ENCODE measurements at regions not wholly inside any gene's neighbourhood (a gene's known extent, or its start where the extent isn't known, plus 50 kb on each side); places are given as distances from the start of the nearest gene placed in this dataset.
"Not testable (repeated sequence)": the region's sequence is repeated elsewhere in the genome, so short reads cannot be mapped to it uniquely, and the experiment has no call there.

DNA sequence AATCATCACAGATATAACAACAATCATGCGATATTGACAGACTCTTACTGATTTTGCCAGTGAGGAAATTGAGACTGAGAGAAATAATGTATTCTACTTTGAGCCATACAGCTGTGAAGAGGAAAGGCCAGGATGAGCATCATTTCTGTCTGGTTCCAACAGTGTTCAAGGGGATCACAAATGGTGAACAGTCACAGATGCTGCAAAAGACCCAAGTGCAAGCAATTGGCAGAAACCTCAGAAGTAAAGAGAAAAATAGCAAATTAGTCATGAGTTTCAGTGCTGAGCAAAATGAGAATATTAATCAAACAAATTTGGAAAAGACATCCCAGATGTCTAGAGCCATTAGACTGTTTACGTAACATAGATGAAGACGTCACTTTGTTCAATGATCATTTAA is 114.1 kb downstream of the RAB38 start:
- no peak for DNase-seq

DNA sequence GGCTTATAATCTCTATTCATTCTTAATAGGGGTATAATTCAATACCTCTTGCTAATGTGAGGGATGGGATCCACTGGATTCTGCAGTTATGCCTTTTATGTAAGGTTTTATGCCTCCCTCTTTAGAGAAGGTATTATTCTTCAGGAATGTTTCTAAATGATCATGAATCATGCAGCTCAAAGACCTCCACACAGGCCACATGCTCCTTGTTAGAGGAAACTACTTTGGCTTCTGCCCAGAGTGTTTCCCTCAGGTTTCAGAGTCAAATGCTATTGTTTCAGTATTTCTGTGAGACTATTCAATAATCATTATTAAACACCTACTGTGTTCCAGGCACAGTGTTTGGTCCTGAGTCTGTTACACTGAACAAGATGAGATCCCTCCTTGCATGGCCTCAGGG is 115.9 kb downstream of the RAB38 start:
- no peak for DNase-seq

DNA sequence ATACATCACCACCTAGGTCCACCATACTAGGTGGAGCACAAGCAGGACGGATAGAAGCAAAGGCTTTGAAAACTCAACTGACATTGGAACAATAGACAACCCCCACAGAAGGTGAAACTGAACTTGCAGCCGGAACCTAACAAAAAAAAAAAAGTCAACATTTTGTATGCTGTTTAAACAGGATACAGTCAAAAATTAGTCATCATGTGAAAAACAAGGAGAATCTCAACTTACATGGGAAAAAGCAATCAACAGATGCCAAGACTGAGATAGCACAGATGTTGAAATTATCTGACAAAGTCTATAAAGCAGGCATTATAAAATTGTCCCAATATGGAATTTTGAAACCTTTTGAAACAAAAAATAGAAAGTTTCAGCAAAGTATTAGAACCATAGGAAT is 123.8 kb downstream of the RAB38 start:
- no peak for DNase-seq

DNA sequence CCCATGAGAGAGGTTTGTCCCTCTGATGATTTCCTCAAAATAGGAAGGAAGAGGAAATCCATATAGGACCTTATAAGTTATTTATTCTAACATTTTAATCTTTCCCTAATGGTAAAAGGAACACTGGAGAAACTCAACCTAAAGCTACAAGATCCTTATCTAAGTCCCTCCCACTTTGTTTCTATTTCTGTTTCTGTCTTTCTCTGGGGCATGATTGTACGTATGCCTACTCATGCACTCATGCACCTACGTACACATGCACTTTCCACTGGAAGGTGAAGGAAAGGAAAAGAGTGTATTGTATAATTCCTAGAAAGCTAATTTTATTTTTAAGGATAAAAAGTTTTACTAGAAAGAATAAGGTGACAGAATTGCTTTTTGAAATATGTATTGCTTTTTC is 125.0 kb downstream of the RAB38 start:
- DNase-seq, result no peak

DNA sequence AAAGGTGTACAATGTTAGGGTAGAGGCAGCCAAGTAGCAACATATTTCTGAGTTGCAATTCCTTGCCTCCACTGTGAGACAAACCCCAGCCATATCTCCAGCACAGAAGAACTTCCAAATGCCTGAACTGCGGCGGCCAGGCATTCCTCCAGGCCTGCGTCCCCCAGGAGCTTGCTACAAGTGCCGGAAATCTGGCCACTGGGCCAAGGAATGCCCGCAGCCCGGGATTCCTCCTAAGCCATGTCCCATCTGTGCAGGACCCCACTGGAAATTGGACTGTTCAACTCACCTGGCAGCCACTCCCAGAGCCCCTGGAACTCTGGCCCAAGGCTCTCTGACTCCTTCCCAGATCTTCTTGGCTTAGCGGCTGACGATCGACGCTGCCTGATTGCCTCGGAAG is 130.0 kb downstream of the RAB38 start:
- not testable (repeated sequence) for DNase-seq

DNA sequence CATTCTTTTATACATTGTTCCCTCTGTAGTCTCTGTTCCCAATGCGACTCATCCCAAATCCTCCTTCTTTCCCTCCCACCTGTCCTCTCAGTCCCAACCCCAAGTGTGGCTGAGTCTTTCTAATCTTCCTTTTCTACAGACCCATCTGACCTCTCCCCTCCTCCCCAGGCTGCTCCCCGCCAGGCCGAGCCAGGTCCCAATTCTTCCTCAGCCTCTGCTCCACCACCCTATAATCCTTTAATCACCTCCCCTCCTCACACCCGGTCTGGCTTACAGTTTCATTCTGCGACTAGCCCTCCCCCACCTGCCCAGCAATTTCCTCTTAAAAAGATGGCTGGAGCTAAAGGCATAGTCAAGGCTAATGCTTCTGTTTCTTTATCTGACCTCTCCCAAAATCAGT is 130.6 kb downstream of the RAB38 start:
- not testable (repeated sequence) for DNase-seq

DNA sequence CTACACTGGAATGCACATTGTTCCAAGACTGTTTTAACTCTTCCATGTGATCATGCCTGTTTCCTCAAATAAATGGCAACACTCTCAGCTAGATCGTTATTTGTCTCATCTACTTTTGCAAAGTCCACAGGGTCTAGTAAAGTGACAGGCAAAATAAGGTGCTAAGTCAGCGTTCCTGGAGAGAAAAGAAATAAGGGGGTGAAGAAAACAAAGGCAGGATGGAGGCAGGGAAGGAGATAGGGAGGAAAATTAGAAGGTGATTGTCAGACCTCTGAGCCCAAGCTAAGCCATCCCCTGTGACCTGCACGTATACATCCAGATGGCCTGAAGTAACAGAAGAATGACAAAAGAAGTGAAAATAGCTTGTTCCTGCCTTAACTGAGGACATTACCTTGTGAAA is 132.1 kb downstream of the RAB38 start:
- DNase-seq, result no peak

DNA sequence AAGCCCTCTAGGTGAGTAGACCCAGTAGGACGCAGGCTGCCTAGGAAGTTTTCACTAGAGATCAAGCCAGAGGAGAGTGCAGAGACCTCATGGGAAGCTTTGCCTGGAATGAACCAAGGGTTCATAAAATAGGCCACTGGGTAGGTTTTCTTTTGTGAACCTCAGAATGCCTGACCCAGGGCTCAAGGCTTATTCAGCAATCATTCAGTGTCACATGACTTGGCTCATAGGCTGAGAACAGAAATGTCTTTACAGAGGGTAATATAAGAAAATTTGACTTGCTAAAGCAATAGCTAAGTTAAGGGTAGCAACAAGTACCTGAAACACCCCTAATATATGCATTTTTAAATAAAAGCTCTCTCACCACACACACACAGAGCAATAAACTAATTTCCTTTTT is 132.6 kb downstream of the RAB38 start:
- no peak for DNase-seq

DNA sequence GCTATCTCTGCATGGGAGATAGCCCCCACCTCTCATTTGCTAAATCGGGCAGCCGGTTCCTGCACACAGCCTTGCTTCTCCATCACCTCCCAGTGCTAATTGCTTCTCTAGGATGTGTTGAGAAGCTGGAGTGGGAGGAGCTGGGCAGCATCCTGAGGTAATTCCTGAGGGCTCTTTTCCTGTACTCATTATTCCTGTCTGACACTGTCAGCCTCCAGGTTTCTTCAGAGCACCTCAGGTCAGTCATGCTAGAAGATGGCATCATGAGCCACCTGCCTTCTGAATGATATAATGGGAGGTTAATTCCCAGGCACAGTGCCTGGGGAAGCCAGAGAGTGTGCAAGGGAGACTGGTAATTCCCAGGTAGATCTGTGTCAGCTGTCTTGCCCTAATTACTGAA is 133.0 kb downstream of the RAB38 start:
- no peak for DNase-seq

DNA sequence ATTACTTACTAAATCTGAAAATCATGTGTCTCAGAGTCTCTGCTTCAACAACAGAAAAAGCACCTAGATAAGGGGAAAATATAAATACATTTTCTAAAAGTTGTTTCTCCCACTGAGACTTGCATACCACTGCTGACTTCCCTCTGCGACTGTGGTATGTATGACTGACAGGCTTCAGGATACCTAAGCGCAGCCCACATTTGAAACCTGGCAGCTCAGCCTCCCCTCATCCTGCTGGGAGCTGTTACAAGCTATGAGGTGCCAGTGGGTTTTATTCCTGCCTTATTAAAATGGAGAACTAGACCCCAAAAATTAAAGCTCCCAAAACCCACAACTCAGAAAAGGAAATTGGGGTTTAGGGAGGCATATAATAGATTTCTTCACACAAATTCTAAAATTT is 133.6 kb downstream of the RAB38 start:
- no peak for DNase-seq

DNA sequence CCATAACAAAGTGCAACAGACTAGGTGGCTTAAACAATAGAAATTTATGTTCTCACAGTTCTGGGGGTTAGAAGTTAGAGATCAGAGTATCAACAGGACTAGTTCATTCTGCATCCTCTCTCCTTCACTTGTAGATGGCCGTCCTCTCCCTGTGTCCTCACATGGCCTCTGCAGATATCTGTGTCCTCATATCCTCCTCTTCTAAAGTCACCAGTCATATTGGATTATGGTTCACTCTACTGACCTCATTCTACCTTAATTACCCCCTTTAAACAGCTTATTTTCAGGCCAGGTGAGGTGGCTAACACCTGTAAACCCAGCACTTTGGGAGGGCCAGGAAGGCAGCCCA is 135.1 kb downstream of the RAB38 start:
- no peak for DNase-seq

DNA sequence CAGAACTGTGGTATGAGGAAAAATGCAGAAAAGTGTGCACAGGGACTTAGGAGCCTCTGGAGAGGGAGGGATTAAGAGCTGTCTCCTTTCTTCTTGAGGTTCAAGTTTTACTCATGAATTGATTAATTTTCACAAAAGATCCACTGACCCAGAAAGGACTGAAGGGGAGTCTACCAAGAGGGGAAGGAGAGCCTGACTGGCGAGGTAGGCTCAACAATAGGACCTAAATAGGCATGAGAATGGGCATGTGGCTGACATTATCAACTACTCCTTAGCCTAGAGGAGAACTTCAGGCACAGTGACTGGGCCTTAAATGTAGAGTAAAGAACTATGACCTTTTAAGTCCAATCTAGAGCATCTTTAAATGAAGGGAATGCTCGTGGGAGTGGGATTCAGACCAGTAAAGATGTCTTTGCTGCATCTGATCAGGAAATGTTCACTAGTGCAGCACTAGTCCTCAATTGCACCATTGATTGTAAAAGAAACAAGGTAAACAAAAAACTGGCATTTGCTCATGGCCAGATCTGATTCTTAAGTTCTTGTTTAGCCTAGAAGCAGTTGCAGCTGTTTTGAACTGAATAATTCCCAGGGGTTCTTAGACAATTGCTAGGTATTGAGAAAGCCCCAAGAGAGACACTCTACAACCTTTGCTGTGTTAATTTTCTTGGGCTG is 135.6 kb downstream of the RAB38 start:
- DNase-seq, result no peak

DNA sequence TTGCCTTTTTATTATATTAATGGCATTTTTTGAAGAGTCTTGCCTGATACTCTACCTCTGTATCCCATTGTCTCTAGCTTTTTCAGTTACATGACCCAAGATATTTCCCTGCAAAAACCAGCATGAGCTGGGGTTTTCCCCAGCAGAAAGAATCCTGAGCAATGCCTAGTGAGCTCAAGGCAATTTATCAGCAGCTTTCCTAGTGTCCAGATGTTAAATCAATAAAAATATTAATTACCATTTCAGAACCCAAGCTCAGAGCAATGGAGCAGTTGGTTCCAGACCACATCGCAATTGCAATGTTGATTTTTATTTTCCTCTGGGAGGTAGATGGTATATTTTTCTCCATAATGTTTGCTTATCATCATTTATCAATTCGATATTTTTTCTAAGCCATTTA is 137.2 kb downstream of the RAB38 start:
- no peak for DNase-seq

DNA sequence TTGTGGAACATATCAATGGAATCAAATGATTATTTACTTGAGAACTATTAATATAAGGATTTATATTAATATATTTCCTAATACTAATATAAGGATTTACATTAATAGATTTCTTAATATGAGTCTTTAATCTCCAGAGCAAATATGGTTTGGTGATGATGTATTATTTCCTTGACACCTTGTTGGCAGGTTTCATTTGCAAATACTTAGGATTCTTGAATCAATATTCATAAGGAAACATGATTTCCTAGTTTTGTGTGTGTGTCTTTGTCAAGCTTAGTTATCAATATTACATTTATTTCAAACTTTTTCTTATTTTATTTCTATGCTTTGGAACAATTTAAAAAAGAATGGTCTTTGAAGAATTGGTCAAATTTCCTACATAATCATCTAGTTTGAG is 138.5 kb downstream of the RAB38 start:
- DNase-seq, result no peak

DNA sequence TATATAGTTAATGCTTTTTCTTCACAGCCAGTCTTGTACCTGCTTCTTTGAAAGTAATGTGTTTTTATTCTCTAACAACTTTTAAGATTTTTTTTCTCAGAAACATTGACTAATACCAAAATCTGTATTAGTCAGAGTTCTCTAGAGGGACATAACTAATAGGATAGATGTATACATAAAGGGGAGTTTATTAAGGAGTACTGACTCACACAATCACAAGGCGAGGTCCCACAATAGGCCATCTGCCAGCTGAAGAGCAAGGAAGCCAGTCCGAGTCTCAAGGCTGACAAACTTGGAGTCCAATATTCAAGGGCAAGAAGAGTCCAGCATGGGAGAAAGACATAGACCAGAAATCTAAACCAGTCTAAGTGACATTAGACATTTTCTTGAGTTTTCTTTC is 140.0 kb downstream of the RAB38 start:
- no peak for DNase-seq

DNA sequence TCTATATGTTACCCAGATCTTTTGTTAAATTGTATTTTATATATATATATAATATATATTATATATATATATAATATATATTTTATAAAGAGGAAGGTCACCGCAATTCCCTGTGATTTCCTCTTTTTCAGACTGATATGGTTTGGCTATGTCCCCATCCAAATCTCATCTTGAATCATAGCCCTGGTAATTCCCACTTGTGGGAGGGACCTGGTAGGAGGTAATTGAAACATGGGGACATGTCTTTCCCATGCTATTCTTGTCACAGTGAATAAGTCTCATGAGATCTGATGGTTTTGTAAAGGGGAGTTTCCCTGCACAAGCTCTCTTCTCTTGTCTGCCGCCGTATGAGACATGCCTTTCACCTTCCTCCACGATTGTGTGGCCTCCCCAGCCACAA is 157.6 kb downstream of the RAB38 start:
- DNase-seq, result no peak

DNA sequence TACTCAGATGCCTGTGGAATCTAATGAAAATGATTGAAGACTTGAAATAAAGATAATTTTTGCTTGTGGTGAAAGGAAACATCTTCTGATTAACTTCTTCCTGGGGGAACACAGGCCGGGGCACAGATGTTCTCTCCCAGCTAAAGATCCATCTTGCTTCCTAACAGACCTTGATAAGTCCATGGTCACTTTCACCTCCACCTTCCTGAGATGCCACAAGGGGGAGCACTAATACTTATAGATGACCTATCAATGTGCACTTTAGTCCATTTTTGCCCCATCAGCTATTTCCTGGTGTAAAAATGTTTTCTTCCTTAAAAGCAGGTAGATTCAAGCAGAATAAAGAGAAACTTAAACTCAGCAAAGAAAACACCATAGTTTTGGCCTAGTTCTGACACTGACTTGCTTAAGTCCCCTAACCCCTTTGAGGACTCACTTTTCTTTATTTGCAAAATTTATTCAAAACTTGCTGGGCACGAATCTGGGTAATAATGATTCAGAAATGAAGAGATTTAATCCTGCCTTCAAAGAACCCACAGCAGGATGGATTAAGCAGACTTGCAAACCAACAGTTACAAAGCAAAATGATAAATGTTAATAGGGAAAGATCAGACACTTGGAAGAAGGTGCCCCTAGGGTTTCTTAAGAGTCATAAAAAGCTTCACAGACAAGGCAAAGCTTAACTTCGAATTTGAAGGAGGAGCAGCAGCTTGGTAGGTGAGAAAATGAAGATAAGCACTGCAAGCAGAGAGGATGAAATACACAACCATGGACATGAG is 158.7 kb downstream of the RAB38 start:
- peak in 4 of 5 donors; percentile 16 to 63 (median 35) for DNase-seq

DNA sequence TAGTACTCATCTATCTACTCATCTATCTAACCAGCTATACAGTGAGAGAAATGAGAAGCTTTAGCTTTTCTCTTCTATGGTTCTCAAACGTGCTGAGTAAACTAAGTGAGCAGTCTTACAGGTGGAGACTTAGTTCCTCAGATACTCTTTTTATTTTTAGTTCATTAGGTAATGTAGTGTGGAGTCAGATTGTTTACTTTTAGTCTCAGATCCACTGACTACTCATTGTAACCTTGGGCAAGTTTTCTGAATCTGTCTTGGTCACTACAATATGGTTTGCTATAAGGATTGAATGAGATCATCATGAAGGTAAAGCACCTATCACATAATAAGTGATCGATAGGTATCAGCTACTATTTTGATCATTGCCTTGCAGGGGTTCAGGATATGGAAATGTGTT is 160.1 kb downstream of the RAB38 start:
- DNase-seq, result no peak

DNA sequence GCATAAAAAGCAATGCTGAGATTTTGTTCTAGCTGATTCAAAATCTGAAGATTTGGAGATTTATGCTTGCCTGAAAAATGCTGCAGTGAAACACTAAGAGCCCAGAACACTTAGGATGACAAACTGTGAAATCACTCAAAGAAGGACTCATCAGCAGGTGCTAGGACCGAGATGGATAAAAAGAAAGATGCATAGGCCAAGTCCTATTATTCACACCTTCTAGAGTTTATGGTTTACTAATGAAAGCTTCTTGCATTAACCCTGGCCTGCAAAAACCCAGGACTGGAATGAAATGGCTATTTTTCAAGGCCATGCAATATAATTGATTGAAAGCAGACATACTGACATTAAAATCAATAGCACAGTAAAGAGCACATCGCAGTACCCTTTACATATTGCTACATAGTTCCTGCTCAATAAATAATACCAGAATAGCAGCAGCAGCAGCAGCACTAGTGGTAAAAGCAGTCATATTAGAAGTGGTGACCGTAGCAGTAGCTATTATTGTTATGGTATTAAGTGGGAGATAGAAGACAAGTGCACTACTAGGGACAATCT is 161.7 kb downstream of the RAB38 start:
- DNase-seq, result no peak

DNA sequence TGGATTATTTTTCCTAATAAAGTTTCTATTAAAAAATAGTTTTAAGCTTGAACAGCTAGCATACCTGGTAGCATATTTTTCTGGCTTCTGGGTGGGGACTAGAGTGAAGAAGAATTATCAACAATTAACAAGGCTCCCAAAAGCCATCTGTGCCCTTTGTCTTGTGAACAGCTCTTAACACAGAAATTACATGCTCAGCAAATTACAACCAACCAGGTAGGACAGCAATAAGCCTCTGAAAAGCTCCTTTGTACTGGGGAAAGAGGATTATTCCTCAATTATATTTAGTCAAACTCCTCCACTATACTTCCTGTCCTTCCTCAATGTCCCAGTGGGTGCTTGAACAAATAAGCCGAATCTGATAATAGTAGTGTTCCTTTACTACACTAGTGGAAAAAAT is 162.8 kb downstream of the RAB38 start:
- DNase-seq, result no peak

DNA sequence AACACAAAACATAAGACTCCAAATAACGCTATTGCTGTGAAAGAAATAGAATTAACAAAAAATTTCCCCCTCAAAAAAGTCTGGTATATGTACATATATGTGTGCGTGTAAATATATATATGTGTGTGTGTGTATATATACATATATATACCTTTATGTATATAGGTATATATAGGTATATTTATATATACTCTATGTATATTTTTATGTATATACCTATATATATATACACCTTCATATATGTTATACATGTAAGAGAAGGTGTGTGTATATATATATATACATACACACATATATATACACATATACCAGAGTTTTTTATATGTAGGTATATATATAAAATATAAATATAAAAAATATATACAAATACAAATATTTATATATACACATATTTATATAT is 199.2 kb downstream of the RAB38 start:
- DNase-seq, result no peak

DNA sequence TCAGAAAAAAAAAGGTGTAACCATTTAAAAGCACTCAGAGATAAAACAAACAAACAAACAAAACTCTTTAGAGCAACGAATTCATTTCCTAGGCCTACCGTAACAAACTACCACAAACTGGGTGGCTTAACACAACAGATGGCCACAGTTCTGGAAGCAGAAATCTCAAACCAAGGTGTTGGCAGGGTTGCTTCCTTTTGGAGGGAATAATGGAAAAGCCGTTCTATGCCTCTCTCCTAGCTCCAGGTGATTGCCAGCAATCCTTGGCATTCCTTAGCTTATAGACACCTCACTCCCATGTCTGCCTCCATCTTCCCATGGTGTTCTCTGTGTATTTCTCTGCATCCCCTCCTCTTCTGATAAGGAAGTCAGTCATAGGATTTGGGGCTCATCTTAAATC is 200.4 kb downstream of the RAB38 start:
- DNase-seq, result no peak

DNA sequence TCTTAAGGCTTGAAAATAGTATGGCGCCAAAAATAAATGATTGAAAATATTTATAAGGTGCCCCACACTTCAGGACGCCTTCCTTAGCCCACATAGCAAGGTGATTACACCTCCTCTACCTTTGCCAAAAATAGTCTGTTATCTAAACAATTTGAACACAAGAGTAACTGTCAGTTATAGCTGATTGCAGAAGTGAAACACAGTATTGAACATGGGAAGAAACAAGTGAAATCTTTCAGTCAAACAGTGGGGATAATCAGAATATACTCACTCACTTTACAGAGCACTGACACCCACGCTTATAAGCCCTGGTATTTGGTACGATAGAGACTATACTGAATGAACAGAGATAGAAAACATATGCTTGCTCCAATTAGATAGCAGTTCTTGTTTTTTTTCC is 203.1 kb downstream of the RAB38 start:
- DNase-seq, result no peak

DNA sequence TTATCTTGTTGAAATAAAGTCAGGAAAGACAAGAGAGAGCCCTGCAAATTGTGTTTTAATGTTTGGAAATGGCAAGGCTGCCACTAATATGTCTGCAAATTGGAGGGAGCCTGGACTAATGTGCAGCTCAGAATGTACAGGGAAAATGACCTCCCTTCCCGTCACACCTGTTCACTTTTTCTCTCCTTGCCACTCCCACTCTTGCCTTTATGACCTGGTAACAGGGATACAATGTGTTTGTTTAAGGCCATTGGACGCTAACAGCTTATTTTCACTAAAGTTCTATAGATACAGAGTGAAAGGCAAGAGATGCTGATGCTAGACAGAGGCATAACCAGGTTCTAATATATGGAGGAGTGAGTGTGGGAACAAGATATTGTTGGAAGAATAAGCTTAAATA is 203.9 kb downstream of the RAB38 start:
- DNase-seq, result no peak

DNA sequence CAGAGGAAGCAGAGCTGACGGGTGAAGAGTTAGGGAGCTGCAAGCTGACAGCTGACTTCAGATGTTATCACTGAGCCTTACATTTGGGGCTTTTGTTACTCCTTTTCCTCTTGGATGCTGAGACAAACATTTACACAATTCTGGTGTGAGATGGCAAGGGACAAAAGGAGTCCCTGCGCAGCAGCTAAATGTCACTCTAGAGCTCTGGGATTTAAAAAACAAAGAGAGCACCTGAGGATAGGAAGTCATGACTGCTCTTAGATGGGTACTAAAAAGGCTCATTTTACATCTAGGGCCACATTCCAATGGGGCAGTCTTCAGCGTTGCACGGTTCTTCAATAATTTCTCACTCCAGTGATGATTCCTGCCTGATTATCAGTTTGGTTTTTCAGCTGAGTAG is 204.5 kb downstream of the RAB38 start:
- no peak for DNase-seq
